Liver (tissue), 8 donors: ENCODE measurements at regions not wholly inside any gene's neighbourhood (a gene's known extent, or its start where the extent isn't known, plus 50 kb on each side); places are given as distances from the start of the nearest gene placed in this dataset.

ENCODE experiments used
- DNase-seq: peaks from one replicate; pipeline ENCODE4 v3.0.0-alpha.2; 2017; ENCODE audit warnings: low spot score
- H3K27ac ChIP-seq, 2 donors: one replicate each; pipeline ENCODE4 v1.7.0; 2013; ENCODE audit warnings: inconsistent platforms in 2 of 2, low read length in 2 of 2, control low read depth in 1 of 2, low read depth in 1 of 2, mild to moderate bottlenecking in 1 of 2
- H3K27me3 ChIP-seq, 4 donors: one replicate each; pipeline versions ENCODE4 v1.6.1 to v1.7.0; 2013; ENCODE audit warnings: low read length in 3 of 4, inconsistent platforms in 1 of 4, mild to moderate bottlenecking in 1 of 4, moderate library complexity in 1 of 4; ENCODE audit not compliant: control insufficient read depth in 4 of 4, insufficient read depth in 4 of 4
- H3K36me3 ChIP-seq, 4 donors: one replicate each; pipeline versions ENCODE4 v1.6.1 to v1.7.0; 2013; ENCODE audit warnings: low read length in 3 of 4, mild to moderate bottlenecking in 3 of 4, low read depth in 1 of 4, moderate library complexity in 1 of 4; ENCODE audit not compliant: control insufficient read depth in 4 of 4, insufficient read depth in 3 of 4
- H3K4me1 ChIP-seq, 4 donors: one replicate each; pipeline versions ENCODE4 v1.6.1 to v1.7.0; 2013; ENCODE audit warnings: low read length in 3 of 4, mild to moderate bottlenecking in 3 of 4, moderate library complexity in 1 of 4; ENCODE audit not compliant: control insufficient read depth in 4 of 4, insufficient read depth in 4 of 4
- H3K4me3 ChIP-seq, 3 donors: one replicate each; pipeline versions ENCODE4 v1.6.1 to v1.7.0; 2013; ENCODE audit warnings: low read length in 3 of 3, control low read depth in 1 of 3, low read depth in 1 of 3, mild to moderate bottlenecking in 1 of 3
- H3K9ac ChIP-seq, 2 donors: one replicate each; pipeline ENCODE4 v1.7.0; 2013; ENCODE audit warnings: low read length in 2 of 2, mild to moderate bottlenecking in 2 of 2, moderate library complexity in 2 of 2, control low read depth in 1 of 2, low read depth in 1 of 2
- H3K9me3 ChIP-seq, 4 donors: one replicate each; pipeline versions ENCODE4 v1.6.1 to v1.7.0; 2013; ENCODE audit warnings: low read length in 3 of 4; ENCODE audit not compliant: control insufficient read depth in 4 of 4
- ATF3 ChIP-seq: IDR thresholded peaks from 2 replicates; pipeline ENCODE4 v1.6.1; 2016; ENCODE audit warnings: antibody characterized with exemption
- EGR1 ChIP-seq, 2 donors: IDR thresholded peaks; 2 replicates each; pipeline ENCODE4 v1.6.1; 2016 to 2018; ENCODE audit warnings: antibody characterized with exemption in 2 of 2, low read depth in 2 of 2
- FOXA1 ChIP-seq: IDR thresholded peaks from 2 replicates; pipeline ENCODE4 v1.6.1; 2016; ENCODE audit warnings: antibody characterized with exemption
- FOXA2 ChIP-seq: IDR thresholded peaks from 2 replicates; pipeline ENCODE4 v1.6.1; 2016; ENCODE audit warnings: antibody characterized with exemption
- GABPA ChIP-seq, 2 donors: IDR thresholded peaks in 1 of 2; conservative IDR thresholded peaks in 1 of 2; 2 replicates each; pipeline ENCODE4 v1.6.1; 2016; ENCODE audit warnings: antibody characterized with exemption in 2 of 2, mild to moderate bottlenecking in 1 of 2, moderate library complexity in 1 of 2
- HNF4A ChIP-seq, 2 donors: conservative IDR thresholded peaks; 2 replicates each; pipeline ENCODE4 v1.6.1; 2016; ENCODE audit warnings: antibody characterized with exemption in 2 of 2, mild to moderate bottlenecking in 2 of 2
- HNF4G ChIP-seq: IDR thresholded peaks from 2 replicates; pipeline ENCODE4 v1.6.1; 2016; ENCODE audit warnings: antibody characterized with exemption
- JUND ChIP-seq, 2 donors: IDR thresholded peaks; 2 replicates each; pipeline ENCODE4 v1.6.1; 2016; ENCODE audit warnings: antibody characterized with exemption in 2 of 2
- NR2F2 ChIP-seq: IDR thresholded peaks from 2 replicates; pipeline ENCODE4 v1.6.1; 2016; ENCODE audit warnings: antibody characterized with exemption
- RAD21 ChIP-seq, 2 donors: IDR thresholded peaks; 2 replicates each; pipeline ENCODE4 v1.6.1; 2016; ENCODE audit warnings: antibody characterized with exemption in 2 of 2, mild to moderate bottlenecking in 2 of 2
- RXRA ChIP-seq, 2 donors: IDR thresholded peaks; 2 replicates each; pipeline ENCODE4 v1.6.1; 2017 to 2018; ENCODE audit warnings: antibody characterized with exemption in 2 of 2, mild to moderate bottlenecking in 1 of 2
- SP1 ChIP-seq: IDR thresholded peaks from 2 replicates; pipeline ENCODE4 v1.6.1; 2018; ENCODE audit warnings: antibody characterized with exemption, mild to moderate bottlenecking
- TAF1 ChIP-seq: conservative IDR thresholded peaks from 2 replicates; pipeline ENCODE4 v1.6.1; 2016; ENCODE audit warnings: antibody characterized with exemption, mild to moderate bottlenecking
- YY1 ChIP-seq: IDR thresholded peaks from 2 replicates; pipeline ENCODE4 v1.6.1; 2016; ENCODE audit warnings: antibody characterized with exemption, mild to moderate bottlenecking
- WGBS: extraction: QIAGEN DNeasy Blood & Tissue Kit; methylation state at CpG from one replicate; pipeline ENCODE4 v1.1.7; 2013; 5-methylcytosine and 5-hydroxymethylcytosine counted together
- TF ChIP-seq, protein P1 (sequence below): IDR thresholded peaks from 2 replicates; pipeline ENCODE4 v1.6.1; 2016; ENCODE audit warnings: antibody characterized with exemption
- TF ChIP-seq, protein P2 (sequence below): IDR thresholded peaks from 2 replicates; pipeline ENCODE4 v1.6.1; 2016; ENCODE audit warnings: antibody characterized with exemption, mild to moderate bottlenecking
- TF ChIP-seq, protein P3 (sequence below): fragments of 150-350 bp; IDR thresholded peaks from 2 replicates; pipeline ENCODE4 v1.5.1; 2017; ENCODE audit warnings: improper control_type of control experiment, low read depth, low read length; ENCODE audit not compliant: missing input control
- TF ChIP-seq, protein P4 (sequence below): IDR thresholded peaks from 2 replicates; pipeline ENCODE4 v1.6.1; 2016; ENCODE audit warnings: antibody characterized with exemption
- donor health status: healthy.
- donor health status: healthy.
- donor health status: healthy.
- donor health status: healthy.
- donor health status: healthy.

GRCh38 chr5:2373631-2374030 lies 377.8 kb downstream of the IRX2 start:
- no peaks in the 10 kb centered on the region for H3K36me3 ChIP-seq
- TF ChIP-seq SP1, result no peak
- TF ChIP-seq YY1, result no peak
- no peak for TF ChIP-seq RAD21 (IDR thresholded peaks at IDR 0.05)
- no peak for TF ChIP-seq FOXA1
- no peak for TF ChIP-seq HNF4A (conservative IDR thresholded peaks at IDR 0.05)
- TF ChIP-seq, protein P1, sequence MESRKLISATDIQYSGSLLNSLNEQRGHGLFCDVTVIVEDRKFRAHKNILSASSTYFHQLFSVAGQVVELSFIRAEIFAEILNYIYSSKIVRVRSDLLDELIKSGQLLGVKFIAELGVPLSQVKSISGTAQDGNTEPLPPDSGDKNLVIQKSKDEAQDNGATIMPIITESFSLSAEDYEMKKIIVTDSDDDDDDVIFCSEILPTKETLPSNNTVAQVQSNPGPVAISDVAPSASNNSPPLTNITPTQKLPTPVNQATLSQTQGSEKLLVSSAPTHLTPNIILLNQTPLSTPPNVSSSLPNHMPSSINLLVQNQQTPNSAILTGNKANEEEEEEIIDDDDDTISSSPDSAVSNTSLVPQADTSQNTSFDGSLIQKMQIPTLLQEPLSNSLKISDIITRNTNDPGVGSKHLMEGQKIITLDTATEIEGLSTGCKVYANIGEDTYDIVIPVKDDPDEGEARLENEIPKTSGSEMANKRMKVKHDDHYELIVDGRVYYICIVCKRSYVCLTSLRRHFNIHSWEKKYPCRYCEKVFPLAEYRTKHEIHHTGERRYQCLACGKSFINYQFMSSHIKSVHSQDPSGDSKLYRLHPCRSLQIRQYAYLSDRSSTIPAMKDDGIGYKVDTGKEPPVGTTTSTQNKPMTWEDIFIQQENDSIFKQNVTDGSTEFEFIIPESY, result no peak
- TF ChIP-seq EGR1 (IDR thresholded peaks at IDR 0.05; ENCODE audit: low read depth in 2 of 2), result no peak
- no peak for TF ChIP-seq JUND (IDR thresholded peaks at IDR 0.05)
- TF ChIP-seq RXRA (IDR thresholded peaks at IDR 0.05), result no peak
- TF ChIP-seq HNF4G, result no peak
- TF ChIP-seq, protein P2, sequence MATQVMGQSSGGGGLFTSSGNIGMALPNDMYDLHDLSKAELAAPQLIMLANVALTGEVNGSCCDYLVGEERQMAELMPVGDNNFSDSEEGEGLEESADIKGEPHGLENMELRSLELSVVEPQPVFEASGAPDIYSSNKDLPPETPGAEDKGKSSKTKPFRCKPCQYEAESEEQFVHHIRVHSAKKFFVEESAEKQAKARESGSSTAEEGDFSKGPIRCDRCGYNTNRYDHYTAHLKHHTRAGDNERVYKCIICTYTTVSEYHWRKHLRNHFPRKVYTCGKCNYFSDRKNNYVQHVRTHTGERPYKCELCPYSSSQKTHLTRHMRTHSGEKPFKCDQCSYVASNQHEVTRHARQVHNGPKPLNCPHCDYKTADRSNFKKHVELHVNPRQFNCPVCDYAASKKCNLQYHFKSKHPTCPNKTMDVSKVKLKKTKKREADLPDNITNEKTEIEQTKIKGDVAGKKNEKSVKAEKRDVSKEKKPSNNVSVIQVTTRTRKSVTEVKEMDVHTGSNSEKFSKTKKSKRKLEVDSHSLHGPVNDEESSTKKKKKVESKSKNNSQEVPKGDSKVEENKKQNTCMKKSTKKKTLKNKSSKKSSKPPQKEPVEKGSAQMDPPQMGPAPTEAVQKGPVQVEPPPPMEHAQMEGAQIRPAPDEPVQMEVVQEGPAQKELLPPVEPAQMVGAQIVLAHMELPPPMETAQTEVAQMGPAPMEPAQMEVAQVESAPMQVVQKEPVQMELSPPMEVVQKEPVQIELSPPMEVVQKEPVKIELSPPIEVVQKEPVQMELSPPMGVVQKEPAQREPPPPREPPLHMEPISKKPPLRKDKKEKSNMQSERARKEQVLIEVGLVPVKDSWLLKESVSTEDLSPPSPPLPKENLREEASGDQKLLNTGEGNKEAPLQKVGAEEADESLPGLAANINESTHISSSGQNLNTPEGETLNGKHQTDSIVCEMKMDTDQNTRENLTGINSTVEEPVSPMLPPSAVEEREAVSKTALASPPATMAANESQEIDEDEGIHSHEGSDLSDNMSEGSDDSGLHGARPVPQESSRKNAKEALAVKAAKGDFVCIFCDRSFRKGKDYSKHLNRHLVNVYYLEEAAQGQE, result no peak
- no peak for TF ChIP-seq ATF3
- no peak for TF ChIP-seq TAF1
- no peak for TF ChIP-seq FOXA2
- no peak for TF ChIP-seq GABPA (IDR thresholded peaks at IDR 0.05 in 1 of 2, conservative IDR thresholded peaks at IDR 0.05 in 1 of 2)
- TF ChIP-seq, protein P3, sequence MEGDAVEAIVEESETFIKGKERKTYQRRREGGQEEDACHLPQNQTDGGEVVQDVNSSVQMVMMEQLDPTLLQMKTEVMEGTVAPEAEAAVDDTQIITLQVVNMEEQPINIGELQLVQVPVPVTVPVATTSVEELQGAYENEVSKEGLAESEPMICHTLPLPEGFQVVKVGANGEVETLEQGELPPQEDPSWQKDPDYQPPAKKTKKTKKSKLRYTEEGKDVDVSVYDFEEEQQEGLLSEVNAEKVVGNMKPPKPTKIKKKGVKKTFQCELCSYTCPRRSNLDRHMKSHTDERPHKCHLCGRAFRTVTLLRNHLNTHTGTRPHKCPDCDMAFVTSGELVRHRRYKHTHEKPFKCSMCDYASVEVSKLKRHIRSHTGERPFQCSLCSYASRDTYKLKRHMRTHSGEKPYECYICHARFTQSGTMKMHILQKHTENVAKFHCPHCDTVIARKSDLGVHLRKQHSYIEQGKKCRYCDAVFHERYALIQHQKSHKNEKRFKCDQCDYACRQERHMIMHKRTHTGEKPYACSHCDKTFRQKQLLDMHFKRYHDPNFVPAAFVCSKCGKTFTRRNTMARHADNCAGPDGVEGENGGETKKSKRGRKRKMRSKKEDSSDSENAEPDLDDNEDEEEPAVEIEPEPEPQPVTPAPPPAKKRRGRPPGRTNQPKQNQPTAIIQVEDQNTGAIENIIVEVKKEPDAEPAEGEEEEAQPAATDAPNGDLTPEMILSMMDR, result no peak
- TF ChIP-seq, protein P4, sequence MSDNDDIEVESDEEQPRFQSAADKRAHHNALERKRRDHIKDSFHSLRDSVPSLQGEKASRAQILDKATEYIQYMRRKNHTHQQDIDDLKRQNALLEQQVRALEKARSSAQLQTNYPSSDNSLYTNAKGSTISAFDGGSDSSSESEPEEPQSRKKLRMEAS, result no peak
- no peak for TF ChIP-seq NR2F2
- no peak overlapping the region for H3K4me3 ChIP-seq
- peaks cover 0 to 6% (median 0%) of the 10 kb centered on the region in 4 donors for H3K9me3 ChIP-seq
- no peak overlapping the region for H3K27ac ChIP-seq
- DNase-seq, result peak; percentile 23
- WGBS, result 86% methylated on average over 6 of the region's 6 CpGs
- H3K9ac ChIP-seq, result no peak overlapping the region
- H3K27me3 ChIP-seq, result no peaks in the 10 kb centered on the region
- no peaks in the 10 kb centered on the region for H3K4me1 ChIP-seq

DNA sequence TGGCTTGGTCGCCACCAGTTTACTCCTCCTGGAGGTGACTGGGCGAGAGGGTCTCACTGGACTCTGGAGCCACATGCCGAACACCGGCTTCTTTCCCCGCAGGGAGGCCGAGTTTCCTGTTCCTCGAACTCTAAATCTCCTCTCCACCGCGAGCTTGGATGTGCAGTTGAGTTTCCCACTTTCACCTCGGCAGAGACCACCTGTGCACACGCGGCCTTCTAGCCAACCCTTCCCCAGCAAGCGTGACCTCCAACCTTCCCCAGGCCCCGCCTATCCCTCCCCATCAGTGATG lies 380.1 kb downstream of the IRX2 start:
- Histone ChIP-seq H3K27ac (no peak overlapping the region), H3K9me3 (peaks cover 0 to 6% (median 0%) of the 10 kb centered on the region in 4 donors), H3K9ac (no peak overlapping the region), H3K27me3 (no peaks in the 10 kb centered on the region), H3K4me3 (no peak overlapping the region), H3K36me3 (no peaks in the 10 kb centered on the region), H3K4me1 (no peaks in the 10 kb centered on the region)
- TF ChIP-seq HNF4G (no peak), NR2F2 (no peak), RXRA (IDR thresholded peaks at IDR 0.05) (no peak), SP1 (no peak), FOXA2 (no peak)
- TF ChIP-seq, protein P4, result no peak
- TF ChIP-seq, protein P1, result no peak
- DNase-seq, result peak; percentile 9
- WGBS, result 88% methylated on average over 14 of the region's 14 CpGs
